ENCODE measurements at regions not wholly inside any gene's neighbourhood (a gene's known extent, or its start where the extent isn't known, plus 50 kb on each side); places are given as distances from the start of the nearest gene placed in this dataset.

- Histone ChIP-seq H3K4me1 (ENCODE audit: insufficient read depth, low read length) (no peaks in the 10 kb centered on the region), H3K56ac (ENCODE audit: insufficient read length, low read depth, low read length) (no peak overlapping the region), H4K8ac (replicated peaks; ENCODE audit: insufficient read length, low read depth, low read length) (no peak overlapping the region), H3K79me2 (ENCODE audit: insufficient read depth, low read length) (no peaks in the 10 kb centered on the region), H3K79me1 (ENCODE audit: insufficient read depth, low read depth, low read length, poor library complexity, severe bottlenecking) (no peaks in the 10 kb centered on the region), H2BK5ac (ENCODE audit: insufficient read length, low read length) (no peak overlapping the region), H4K91ac (ENCODE audit: insufficient read length, low read depth, low read length) (no peak overlapping the region), H3K4me2 (ENCODE audit: insufficient read depth, insufficient read length, low read length) (no peak overlapping the region), H2AFZ (ENCODE audit: low read length) (no peak overlapping the region), H4K20me1 (ENCODE audit: control insufficient read depth, insufficient read depth, insufficient read length) (no peaks in the 10 kb centered on the region), H2BK12ac (ENCODE audit: insufficient read length, low read depth, low read length) (no peak overlapping the region), H3K9me3 (ENCODE audit: control insufficient read depth, low read depth, low read length) (no peaks in the 10 kb centered on the region), H2BK120ac (ENCODE audit: low read depth, low read length, poor library complexity, severe bottlenecking) (no peak overlapping the region), H3T11ph (ENCODE audit: low read length) (no peak overlapping the region), H3K27me3 (ENCODE audit: insufficient read depth, low read length) (no peaks in the 10 kb centered on the region), H3K23ac (ENCODE audit: insufficient read length, low read depth, low read length) (no peak overlapping the region), H3K4ac (ENCODE audit: low read depth, low read length) (no peak overlapping the region), H2BK15ac (ENCODE audit: low read depth, low read length) (no peak overlapping the region), H3K9ac (ENCODE audit: extremely low read depth, insufficient read length, low read length) (no peak overlapping the region), H3K18ac (ENCODE audit: insufficient read length, low read depth, low read length) (no peak overlapping the region), H4K5ac (ENCODE audit: insufficient read length, low read depth, low read length) (no peak overlapping the region), H3K14ac (ENCODE audit: insufficient read depth, low read length) (no peak overlapping the region), H2BK20ac (ENCODE audit: low read depth, low read length, poor library complexity, severe bottlenecking) (no peak overlapping the region), H2AK5ac (ENCODE audit: insufficient read length, low read length) (no peak overlapping the region), H3K23me2 (ENCODE audit: insufficient read length, low read depth, low read length, poor library complexity, severe bottlenecking) (no peaks in the 10 kb centered on the region), H3K27ac (ENCODE audit: insufficient read length, low read depth, low read length) (no peak overlapping the region)
- no peak for TF ChIP-seq CTCF (conservative IDR thresholded peaks at IDR 0.05)
- Mint-ChIP-seq H3K4me3 (no peak overlapping the region), H3K9me3 (no peaks in the 10 kb centered on the region; a peak in 1 of 5 replicates), H3K27me3 (ENCODE audit: low read depth) (no peaks in the 10 kb centered on the region), H3K27ac (no peak overlapping the region), H3K36me3 (ENCODE audit: insufficient read depth in 1 of 3, low read depth in 3 of 3) (no peaks in the 10 kb centered on the region), H3K4me1 (peaks cover 2 to 3% of the 10 kb centered on the region in 2 experiments; a peak in 2 of 4 replicates)
- no peak for DNase-seq
- no CpG with 5 or more reads among the region's 2 CpGs for WGBS (ENCODE audit: extremely low coverage, insufficient read length, low lambda C conversion rate)
Observed at GRCh38 chr4:117971403-117971802, 62.9 kb upstream of the NDST3 start.

Measured in H9 (cell line).